ENCODE measurements at regions not wholly inside any gene's neighbourhood (a gene's known extent, or its start where the extent isn't known, plus 50 kb on each side); places are given as distances from the start of the nearest gene placed in this dataset.
A peak's percentile ranks its signal among the peaks of the same experiment; 100 is the strongest.

- TF ChIP-seq EZH2phosphoT487 (IDR thresholded peaks at IDR 0.05; ENCODE audit: borderline replicate concordance, low read depth, low read length) (no peak), CTCF (conservative IDR thresholded peaks at IDR 0.05; ENCODE audit: low read length) (no peak)
- no peak overlapping the region for H2AFZ ChIP-seq (ENCODE audit: low read length)
- intact Hi-C loops (cut with micrococcal nuclease; ENCODE audit: unreplicated experiment) = no loop called here
- no peak for DNase-seq (ENCODE audit: low spot score)
- H3K4me2 ChIP-seq (ENCODE audit: low read length) = no peak overlapping the region
- ChIA-PET CTCF (ENCODE audit: unreplicated experiment) (no interaction called here), POLR2A (no interaction called here)
- no TSS peak for BruUV-seq (replicated peaks)
- H3K9me3 ChIP-seq (ENCODE audit: low read length) = no peaks in the 10 kb centered on the region
- H3K27ac ChIP-seq (ENCODE audit: low read depth, low read length, poor library complexity, severe bottlenecking) = no peak overlapping the region
- H3K9me2 ChIP-seq (ENCODE audit: insufficient read depth, low read length) = no peaks in the 10 kb centered on the region
- no peaks in the 10 kb centered on the region for H4K20me1 ChIP-seq (ENCODE audit: insufficient read depth, low read length)
- H3K36me3 ChIP-seq (ENCODE audit: insufficient read depth, low read length) = no peaks in the 10 kb centered on the region
- H3K4me1 ChIP-seq (ENCODE audit: insufficient read depth, low read length, poor library complexity, severe bottlenecking) = no peaks in the 10 kb centered on the region
- no peaks in the 10 kb centered on the region for H3K79me2 ChIP-seq (ENCODE audit: insufficient read depth, low read depth, low read length)
- no peak overlapping the region for H3K4me3 ChIP-seq (ENCODE audit: low read depth, low read length, poor library complexity, severe bottlenecking)
These were observed 1021.0 kb downstream of the AACS start for GRCh38 chr12:126086242-126086641.

GRCh38 chr12:126087692-126088091 lies 1022.5 kb downstream of the AACS start:
- no peaks in the 10 kb centered on the region for H3K4me1 ChIP-seq (ENCODE audit: insufficient read depth, low read length, poor library complexity, severe bottlenecking)
- H3K4me2 ChIP-seq (ENCODE audit: low read length) = no peak overlapping the region
- no peak for DNase-seq (ENCODE audit: low spot score)
- no peak overlapping the region for H3K27ac ChIP-seq (ENCODE audit: low read depth, low read length, poor library complexity, severe bottlenecking)
- CTCF ChIA-PET (ENCODE audit: unreplicated experiment) = no interaction called here
- POLR2A ChIA-PET = no interaction called here
- no peak overlapping the region for H2AFZ ChIP-seq (ENCODE audit: low read length)
- no TSS peak for BruUV-seq (replicated peaks)
- H4K20me1 ChIP-seq (ENCODE audit: insufficient read depth, low read length) = no peaks in the 10 kb centered on the region
- TF ChIP-seq EZH2phosphoT487 (IDR thresholded peaks at IDR 0.05; ENCODE audit: borderline replicate concordance, low read depth, low read length) (no peak), CTCF (conservative IDR thresholded peaks at IDR 0.05; ENCODE audit: low read length) (no peak)
- H3K79me2 ChIP-seq (ENCODE audit: insufficient read depth, low read depth, low read length) = no peaks in the 10 kb centered on the region
- H3K4me3 ChIP-seq (ENCODE audit: low read depth, low read length, poor library complexity, severe bottlenecking) = no peak overlapping the region
- H3K9me2 ChIP-seq (ENCODE audit: insufficient read depth, low read length) = no peaks in the 10 kb centered on the region
- H3K36me3 ChIP-seq (ENCODE audit: insufficient read depth, low read length) = no peaks in the 10 kb centered on the region
- intact Hi-C loops (cut with micrococcal nuclease; ENCODE audit: unreplicated experiment) = no loop called here
- no peaks in the 10 kb centered on the region for H3K9me3 ChIP-seq (ENCODE audit: low read length)

GRCh38 chr12:126093908-126094307 lies 1028.7 kb downstream of the AACS start:
- H3K36me3 ChIP-seq (ENCODE audit: insufficient read depth, low read length) = no peaks in the 10 kb centered on the region
- H3K27ac ChIP-seq (ENCODE audit: low read depth, low read length, poor library complexity, severe bottlenecking) = no peak overlapping the region
- no peak for TF ChIP-seq CTCF (conservative IDR thresholded peaks at IDR 0.05; ENCODE audit: low read length)
- TF ChIP-seq EZH2phosphoT487 (IDR thresholded peaks at IDR 0.05; ENCODE audit: borderline replicate concordance, low read depth, low read length) = no peak
- ChIA-PET POLR2A (no interaction called here), CTCF (ENCODE audit: unreplicated experiment) (no interaction called here)
- no peaks in the 10 kb centered on the region; the same call in 1 of the 2 replicates for H3K9me3 ChIP-seq (ENCODE audit: low read length)
- H3K79me2 ChIP-seq (ENCODE audit: insufficient read depth, low read depth, low read length) = no peaks in the 10 kb centered on the region
- no peak overlapping the region for H3K4me2 ChIP-seq (ENCODE audit: low read length)
- peak; percentile 30 for DNase-seq (ENCODE audit: low spot score)
- H2AFZ ChIP-seq (ENCODE audit: low read length) = no peak overlapping the region
- no peaks in the 10 kb centered on the region for H3K4me1 ChIP-seq (ENCODE audit: insufficient read depth, low read length, poor library complexity, severe bottlenecking)
- no peak overlapping the region for H3K4me3 ChIP-seq (ENCODE audit: low read depth, low read length, poor library complexity, severe bottlenecking)
- no peaks in the 10 kb centered on the region for H3K9me2 ChIP-seq (ENCODE audit: insufficient read depth, low read length)
- intact Hi-C loops (cut with micrococcal nuclease; ENCODE audit: unreplicated experiment) = no loop called here
- H4K20me1 ChIP-seq (ENCODE audit: insufficient read depth, low read length) = no peaks in the 10 kb centered on the region
- no TSS peak for BruUV-seq (replicated peaks)
